Liver (tissue), 8 donors: ENCODE measurements at regions not wholly inside any gene's neighbourhood (a gene's known extent, or its start where the extent isn't known, plus 50 kb on each side); places are given as distances from the start of the nearest gene placed in this dataset.

Source experiments
- DNase-seq: peaks from one replicate; pipeline ENCODE4 v3.0.0-alpha.2; 2017; ENCODE audit warnings: low spot score
- H3K27ac ChIP-seq, 2 donors: one replicate each; pipeline ENCODE4 v1.7.0; 2013; ENCODE audit warnings: inconsistent platforms in 2 of 2, low read length in 2 of 2, control low read depth in 1 of 2, low read depth in 1 of 2, mild to moderate bottlenecking in 1 of 2
- H3K27me3 ChIP-seq, 4 donors: one replicate each; pipeline versions ENCODE4 v1.6.1 to v1.7.0; 2013; ENCODE audit warnings: low read length in 3 of 4, inconsistent platforms in 1 of 4, mild to moderate bottlenecking in 1 of 4, moderate library complexity in 1 of 4; ENCODE audit not compliant: control insufficient read depth in 4 of 4, insufficient read depth in 4 of 4
- H3K36me3 ChIP-seq, 4 donors: one replicate each; pipeline versions ENCODE4 v1.6.1 to v1.7.0; 2013; ENCODE audit warnings: low read length in 3 of 4, mild to moderate bottlenecking in 3 of 4, low read depth in 1 of 4, moderate library complexity in 1 of 4; ENCODE audit not compliant: control insufficient read depth in 4 of 4, insufficient read depth in 3 of 4
- H3K4me1 ChIP-seq, 4 donors: one replicate each; pipeline versions ENCODE4 v1.6.1 to v1.7.0; 2013; ENCODE audit warnings: low read length in 3 of 4, mild to moderate bottlenecking in 3 of 4, moderate library complexity in 1 of 4; ENCODE audit not compliant: control insufficient read depth in 4 of 4, insufficient read depth in 4 of 4
- H3K4me3 ChIP-seq, 3 donors: one replicate each; pipeline versions ENCODE4 v1.6.1 to v1.7.0; 2013; ENCODE audit warnings: low read length in 3 of 3, control low read depth in 1 of 3, low read depth in 1 of 3, mild to moderate bottlenecking in 1 of 3
- H3K9ac ChIP-seq, 2 donors: one replicate each; pipeline ENCODE4 v1.7.0; 2013; ENCODE audit warnings: low read length in 2 of 2, mild to moderate bottlenecking in 2 of 2, moderate library complexity in 2 of 2, control low read depth in 1 of 2, low read depth in 1 of 2
- H3K9me3 ChIP-seq, 4 donors: one replicate each; pipeline versions ENCODE4 v1.6.1 to v1.7.0; 2013; ENCODE audit warnings: low read length in 3 of 4; ENCODE audit not compliant: control insufficient read depth in 4 of 4
- ATF3 ChIP-seq: IDR thresholded peaks from 2 replicates; pipeline ENCODE4 v1.6.1; 2016; ENCODE audit warnings: antibody characterized with exemption
- CTCF ChIP-seq: fragments of 150-350 bp; IDR thresholded peaks from 2 replicates; pipeline ENCODE4 v1.5.1; 2017; ENCODE audit warnings: improper control_type of control experiment, low read depth, low read length; ENCODE audit not compliant: missing input control
- EGR1 ChIP-seq, 2 donors: IDR thresholded peaks; 2 replicates each; pipeline ENCODE4 v1.6.1; 2016 to 2018; ENCODE audit warnings: antibody characterized with exemption in 2 of 2, low read depth in 2 of 2
- FOXA1 ChIP-seq: IDR thresholded peaks from 2 replicates; pipeline ENCODE4 v1.6.1; 2016; ENCODE audit warnings: antibody characterized with exemption
- FOXA2 ChIP-seq: IDR thresholded peaks from 2 replicates; pipeline ENCODE4 v1.6.1; 2016; ENCODE audit warnings: antibody characterized with exemption
- GABPA ChIP-seq, 2 donors: IDR thresholded peaks in 1 of 2; conservative IDR thresholded peaks in 1 of 2; 2 replicates each; pipeline ENCODE4 v1.6.1; 2016; ENCODE audit warnings: antibody characterized with exemption in 2 of 2, mild to moderate bottlenecking in 1 of 2, moderate library complexity in 1 of 2
- HNF4A ChIP-seq, 2 donors: conservative IDR thresholded peaks; 2 replicates each; pipeline ENCODE4 v1.6.1; 2016; ENCODE audit warnings: antibody characterized with exemption in 2 of 2, mild to moderate bottlenecking in 2 of 2
- HNF4G ChIP-seq: IDR thresholded peaks from 2 replicates; pipeline ENCODE4 v1.6.1; 2016; ENCODE audit warnings: antibody characterized with exemption
- JUND ChIP-seq, 2 donors: IDR thresholded peaks; 2 replicates each; pipeline ENCODE4 v1.6.1; 2016; ENCODE audit warnings: antibody characterized with exemption in 2 of 2
- MAX ChIP-seq: IDR thresholded peaks from 2 replicates; pipeline ENCODE4 v1.6.1; 2016; ENCODE audit warnings: antibody characterized with exemption
- NR2F2 ChIP-seq: IDR thresholded peaks from 2 replicates; pipeline ENCODE4 v1.6.1; 2016; ENCODE audit warnings: antibody characterized with exemption
- RAD21 ChIP-seq, 2 donors: IDR thresholded peaks; 2 replicates each; pipeline ENCODE4 v1.6.1; 2016; ENCODE audit warnings: antibody characterized with exemption in 2 of 2, mild to moderate bottlenecking in 2 of 2
- REST ChIP-seq: IDR thresholded peaks from 2 replicates; pipeline ENCODE4 v1.6.1; 2016; ENCODE audit warnings: antibody characterized with exemption, mild to moderate bottlenecking
- RXRA ChIP-seq, 2 donors: IDR thresholded peaks; 2 replicates each; pipeline ENCODE4 v1.6.1; 2017 to 2018; ENCODE audit warnings: antibody characterized with exemption in 2 of 2, mild to moderate bottlenecking in 1 of 2
- SP1 ChIP-seq: IDR thresholded peaks from 2 replicates; pipeline ENCODE4 v1.6.1; 2018; ENCODE audit warnings: antibody characterized with exemption, mild to moderate bottlenecking
- TAF1 ChIP-seq: conservative IDR thresholded peaks from 2 replicates; pipeline ENCODE4 v1.6.1; 2016; ENCODE audit warnings: antibody characterized with exemption, mild to moderate bottlenecking
- YY1 ChIP-seq: IDR thresholded peaks from 2 replicates; pipeline ENCODE4 v1.6.1; 2016; ENCODE audit warnings: antibody characterized with exemption, mild to moderate bottlenecking
- ZBTB33 ChIP-seq: IDR thresholded peaks from 2 replicates; pipeline ENCODE4 v1.6.1; 2016; ENCODE audit warnings: antibody characterized with exemption
- WGBS: extraction: QIAGEN DNeasy Blood & Tissue Kit; methylation state at CpG from one replicate; pipeline ENCODE4 v1.1.7; 2013; 5-methylcytosine and 5-hydroxymethylcytosine counted together
- donor health status: healthy.
- donor health status: healthy.
- donor health status: healthy.
- donor health status: healthy.
- donor health status: healthy.

- Histone ChIP-seq H3K4me1 (no peaks in the 10 kb centered on the region), H3K9ac (no peak overlapping the region), H3K36me3 (no peaks in the 10 kb centered on the region), H3K4me3 (no peak overlapping the region), H3K9me3 (peaks cover 0 to 5% (median 0%) of the 10 kb centered on the region in 4 donors), H3K27me3 (peaks cover 0 to 4% (median 0%) of the 10 kb centered on the region in 4 donors), H3K27ac (no peak overlapping the region)
- TF ChIP-seq RAD21 (IDR thresholded peaks at IDR 0.05) = no peak
- TF ChIP-seq TAF1 = no peak
- TF ChIP-seq NR2F2 = no peak
- no peak for TF ChIP-seq EGR1 (IDR thresholded peaks at IDR 0.05; ENCODE audit: low read depth in 2 of 2)
- TF ChIP-seq RXRA (IDR thresholded peaks at IDR 0.05) = no peak
- no peak for TF ChIP-seq HNF4G
- TF ChIP-seq FOXA1 = no peak
- no peak for TF ChIP-seq ATF3
- TF ChIP-seq MAX = no peak
- TF ChIP-seq ZBTB33 = no peak
- no peak for TF ChIP-seq CTCF
- TF ChIP-seq YY1 = no peak
- TF ChIP-seq FOXA2 = no peak
- TF ChIP-seq JUND (IDR thresholded peaks at IDR 0.05) = no peak
- TF ChIP-seq GABPA (IDR thresholded peaks at IDR 0.05 in 1 of 2, conservative IDR thresholded peaks at IDR 0.05 in 1 of 2) = no peak
- TF ChIP-seq HNF4A (conservative IDR thresholded peaks at IDR 0.05) = no peak
- TF ChIP-seq REST = no peak
- TF ChIP-seq SP1 = no peak
- 80% methylated on average over 9 of the region's 9 CpGs for WGBS
- DNase-seq = no peak
These were observed 402.2 kb downstream of the PRDM2 start for GRCh38 chr1:14102180-14102579.
